ENCODE measurements at regions not wholly inside any gene's neighbourhood (a gene's known extent, or its start where the extent isn't known, plus 50 kb on each side); places are given as distances from the start of the nearest gene placed in this dataset.

Small RNA genes lying in the stretch of these regions (small RNA-seq; reads per million reads assigned to genes)
- 0 reads per million in 2 donors for gene RF00019

All from adrenal gland (tissue), 2 donors.